WTC11 (cell line): ENCODE measurements at regions not wholly inside any gene's neighbourhood (a gene's known extent, or its start where the extent isn't known, plus 50 kb on each side); places are given as distances from the start of the nearest gene placed in this dataset.

Source experiments
- ATAC-seq: fragments of 200-7000 bp; cut with Tn5 transposase; 2 replicates; pipeline ENCODE4 v1.10.0; 2021; ENCODE audit warnings: mild to moderate bottlenecking, moderate library complexity
- CTCF ChIA-PET: fragments of 300-600 bp; sonication (Branson Sonifier 250); formaldehyde crosslinking; loops from one replicate; lab custom pipeline; 2021; ENCODE audit warnings: antibody characterized with exemption; lab: Charles Lee
- POLR2A ChIA-PET: fragments of 350-600 bp; sonication (Branson Sonifier 250); formaldehyde crosslinking; loops from one replicate; lab custom pipeline; 2021; ENCODE audit warnings: antibody characterized with exemption; lab: Charles Lee
- DNase-seq: peaks from one replicate; pipeline ENCODE4 v3.0.0; 2021; ENCODE audit warnings: low spot score
- H3K27ac Mint-ChIP-seq: 2 replicates; pipeline ENCODE4 v1.8.0; 2021; ENCODE audit warnings: mixed read lengths
- H3K27me3 Mint-ChIP-seq: 2 replicates; pipeline ENCODE4 v1.8.0; 2021; ENCODE audit warnings: low read depth, mild to moderate bottlenecking, moderate library complexity, mixed read lengths
- H3K36me3 Mint-ChIP-seq: 2 replicates; pipeline ENCODE4 v1.8.0; 2021; ENCODE audit warnings: mixed read lengths
- H3K4me1 Mint-ChIP-seq: 2 replicates; pipeline ENCODE4 v1.8.0; 2022; ENCODE audit warnings: mixed read lengths
- H3K4me3 Mint-ChIP-seq: 2 replicates; pipeline ENCODE4 v1.8.0; 2021; ENCODE audit warnings: mild to moderate bottlenecking, moderate library complexity, mixed read lengths
- H3K9me3 Mint-ChIP-seq: 2 replicates; pipeline ENCODE4 v1.8.0; 2021; ENCODE audit warnings: mixed read lengths
- ATF6 ChIP-seq: sonication (generic); formaldehyde crosslinking; IDR thresholded peaks from 2 replicates; pipeline ENCODE4 v1.8.1; 2023; ENCODE audit warnings: mild to moderate bottlenecking, missing genetic modification reagents
- CBFB ChIP-seq: sonication (generic); formaldehyde crosslinking; IDR thresholded peaks from 2 replicates; pipeline ENCODE4 v1.8.1; 2022; ENCODE audit warnings: mild to moderate bottlenecking, low read depth, missing genetic modification reagents
- CREB1 ChIP-seq: sonication (generic); formaldehyde crosslinking; IDR thresholded peaks from 2 replicates; pipeline ENCODE4 v1.8.0; 2023; ENCODE audit warnings: mild to moderate bottlenecking, missing genetic modification reagents
- FOXJ3 ChIP-seq: sonication (generic); formaldehyde crosslinking; IDR thresholded peaks from 2 replicates; pipeline ENCODE4 v1.9.0; 2021; ENCODE audit warnings: missing genetic modification reagents, mild to moderate bottlenecking, borderline replicate concordance
- FOXP1 ChIP-seq: sonication (generic); formaldehyde crosslinking; IDR thresholded peaks from 2 replicates; pipeline ENCODE4 v1.8.0; 2022; ENCODE audit warnings: missing genetic modification reagents, mild to moderate bottlenecking, moderate library complexity, borderline replicate concordance
- FOXP4 ChIP-seq: sonication (generic); formaldehyde crosslinking; IDR thresholded peaks from 2 replicates; pipeline ENCODE4 v1.8.0; 2022; ENCODE audit warnings: mild to moderate bottlenecking, missing genetic modification reagents
- GABPB1 ChIP-seq: sonication (generic); formaldehyde crosslinking; IDR thresholded peaks from 2 replicates; pipeline ENCODE4 v1.8.1; 2023; ENCODE audit warnings: mild to moderate bottlenecking, missing genetic modification reagents
- GRHL2 ChIP-seq: fragments of 250-450 bp; sonication (Bioruptor Pico); IDR thresholded peaks from 2 replicates; pipeline ENCODE4 v1.8.0; 2022; ENCODE audit warnings: mild to moderate bottlenecking, moderate library complexity; ENCODE audit not compliant: insufficient replicate concordance, severe bottlenecking
- GTF2I ChIP-seq: fragments of 250-450 bp; sonication (Bioruptor Pico); conservative IDR thresholded peaks from 2 replicates; pipeline ENCODE4 v1.4.0; 2021; ENCODE audit warnings: mild to moderate bottlenecking
- OVOL2 ChIP-seq: fragments of 250-450 bp; sonication (Bioruptor Pico); IDR thresholded peaks from 2 replicates; pipeline ENCODE4 v1.9.0; 2021; ENCODE audit warnings: mild to moderate bottlenecking, borderline replicate concordance
- PREB ChIP-seq: sonication (generic); formaldehyde crosslinking; IDR thresholded peaks from 2 replicates; pipeline ENCODE4 v1.8.1; 2022; ENCODE audit warnings: mild to moderate bottlenecking, missing genetic modification reagents, moderate library complexity, borderline replicate concordance
- RELA ChIP-seq: sonication (generic); formaldehyde crosslinking; IDR thresholded peaks from 2 replicates; pipeline ENCODE4 v1.8.1; 2022; ENCODE audit warnings: missing genetic modification reagents, mild to moderate bottlenecking, borderline replicate concordance
- RORB ChIP-seq: fragments of 250-450 bp; sonication (Bioruptor Pico); IDR thresholded peaks from 2 replicates; pipeline ENCODE4 v1.9.0; 2021; ENCODE audit warnings: mild to moderate bottlenecking
- SMAD4 ChIP-seq: sonication (generic); formaldehyde crosslinking; IDR thresholded peaks from 2 replicates; pipeline ENCODE4 v1.8.0; 2022; ENCODE audit warnings: mild to moderate bottlenecking, missing genetic modification reagents
- SOX15 ChIP-seq: fragments of 250-450 bp; sonication (Bioruptor Pico); IDR thresholded peaks from 2 replicates; pipeline ENCODE4 v1.9.0; 2021; ENCODE audit warnings: mild to moderate bottlenecking
- SP1 ChIP-seq: sonication (generic); formaldehyde crosslinking; conservative IDR thresholded peaks from 2 replicates; pipeline ENCODE4 v1.8.1; 2022; ENCODE audit warnings: missing genetic modification reagents
- TEAD1 ChIP-seq: sonication (generic); formaldehyde crosslinking; IDR thresholded peaks from 2 replicates; pipeline ENCODE4 v1.8.0; 2022; ENCODE audit warnings: mild to moderate bottlenecking, missing genetic modification reagents
- ZBTB21 ChIP-seq: sonication (generic); formaldehyde crosslinking; IDR thresholded peaks from 2 replicates; pipeline ENCODE4 v1.8.1; 2023; ENCODE audit warnings: mild to moderate bottlenecking, missing genetic modification reagents, borderline replicate concordance
- ZNF263 ChIP-seq: sonication (generic); formaldehyde crosslinking; IDR thresholded peaks from 2 replicates; pipeline ENCODE4 v1.8.1; 2022; ENCODE audit warnings: low read depth, mild to moderate bottlenecking, moderate library complexity, missing genetic modification reagents
- ZNF512 ChIP-seq: sonication (generic); formaldehyde crosslinking; IDR thresholded peaks from 2 replicates; pipeline ENCODE4 v1.8.1; 2022; ENCODE audit warnings: missing genetic modification reagents, borderline replicate concordance

- TF ChIP-seq FOXJ3 (CRISPR knock-in tag): no peak
- TF ChIP-seq, all 79 proteins: peak for 0
Observed at GRCh38 chr3:72055436-72055835, 270.5 kb upstream of the PROK2 start (continued).

GRCh38 chr3:72054976-72055375 is 270.0 kb upstream of the PROK2 start:
- ChIA-PET CTCF (no interaction called here), POLR2A (no interaction called here)
- TF ChIP-seq SP1 (CRISPR knock-in tag): no peak
- no peak for TF ChIP-seq CBFB (CRISPR knock-in tag)
- TF ChIP-seq GABPB1 (CRISPR knock-in tag): peak; percentile 62; the same call in 1 of the 2 replicates
- H3K4me3 Mint-ChIP-seq: no peak overlapping the region
- H3K9me3 Mint-ChIP-seq: no peaks in the 10 kb centered on the region
- H3K27me3 Mint-ChIP-seq: peaks cover 7% of the 10 kb centered on the region; the same call in 1 of the 2 replicates
- H3K27ac Mint-ChIP-seq: no peak overlapping the region
- H3K4me1 Mint-ChIP-seq: peaks cover 3% of the 10 kb centered on the region
- DNase-seq: no peak
- H3K36me3 Mint-ChIP-seq: no peaks in the 10 kb centered on the region
- no peak for ATAC-seq

GRCh38 chr3:72052841-72053409 is 268.0 kb upstream of the PROK2 start:
- no peaks in the 10 kb centered on the region for H3K36me3 Mint-ChIP-seq
- H3K27ac Mint-ChIP-seq: no peak overlapping the region
- no peak for TF ChIP-seq PREB (CRISPR knock-in tag)
- H3K27me3 Mint-ChIP-seq: peaks cover 8% of the 10 kb centered on the region; the same call in 1 of the 2 replicates
- no peak overlapping the region for H3K4me3 Mint-ChIP-seq
- ChIA-PET CTCF (interaction anchor here (1.2 kb wide), 1 partner anchor 177 kb away, joined by 3 read pairs; no protein-coding TSS in a partner anchor), POLR2A (no interaction called here)
- no peak for ATAC-seq
- peaks cover 7% of the 10 kb centered on the region for H3K4me1 Mint-ChIP-seq
- DNase-seq: no peak
- H3K9me3 Mint-ChIP-seq: no peaks in the 10 kb centered on the region

- CTCF ChIA-PET: interaction anchor here (1.4 kb wide), 1 partner anchor 175 kb away, joined by 4 read pairs; no protein-coding TSS in a partner anchor
- Mint-ChIP-seq H3K27ac (no peak overlapping the region), H3K4me3 (no peak overlapping the region), H3K4me1 (peaks cover 7% of the 10 kb centered on the region), H3K36me3 (no peaks in the 10 kb centered on the region), H3K9me3 (no peaks in the 10 kb centered on the region), H3K27me3 (peaks cover 8% of the 10 kb centered on the region; the same call in 1 of the 2 replicates)
- ATAC-seq (no peak), DNase-seq (no peak)
- POLR2A ChIA-PET: no interaction called here
- TF ChIP-seq FOXP4 (CRISPR knock-in tag): no peak
- TF ChIP-seq GRHL2 (CRISPR knock-in tag): no peak
- no peak for TF ChIP-seq SMAD4 (CRISPR knock-in tag)
- no peak for TF ChIP-seq SOX15 (CRISPR knock-in tag)
Observed at GRCh38 chr3:72050771-72051170, 265.8 kb upstream of the PROK2 start.

GRCh38 chr3:72050048-72050632 is 265.2 kb upstream of the PROK2 start:
- H3K36me3 Mint-ChIP-seq: no peaks in the 10 kb centered on the region
- ATAC-seq (no peak), DNase-seq (no peak)
- H3K27me3 Mint-ChIP-seq: peaks cover 8% of the 10 kb centered on the region; the same call in 1 of the 2 replicates
- peaks cover 7% of the 10 kb centered on the region for H3K4me1 Mint-ChIP-seq
- no peak overlapping the region for H3K4me3 Mint-ChIP-seq
- no peak for TF ChIP-seq SOX15 (CRISPR knock-in tag)
- TF ChIP-seq ZBTB21 (CRISPR knock-in tag): no peak
- no peak for TF ChIP-seq SP1 (CRISPR knock-in tag)
- TF ChIP-seq ATF6 (CRISPR knock-in tag): no peak
- no peak for TF ChIP-seq RELA (CRISPR knock-in tag)
- no peak for TF ChIP-seq GTF2I (CRISPR knock-in tag)
- no peak for TF ChIP-seq ZNF263 (CRISPR knock-in tag)
- no peak for TF ChIP-seq RORB (CRISPR knock-in tag)
- TF ChIP-seq FOXP1 (CRISPR knock-in tag): no peak
- no peak for TF ChIP-seq OVOL2 (CRISPR knock-in tag)
- no peak for TF ChIP-seq CREB1 (CRISPR knock-in tag)
- no peak for TF ChIP-seq TEAD1 (CRISPR knock-in tag)
- TF ChIP-seq ZNF512 (CRISPR knock-in tag): no peak
- no peaks in the 10 kb centered on the region for H3K9me3 Mint-ChIP-seq
- CTCF ChIA-PET: interaction anchor here (0.6 to 1.4 kb wide), 2 partner anchors 57 to 174 kb away, joined by 4 read pairs; no protein-coding TSS in a partner anchor
- POLR2A ChIA-PET: no interaction called here
- H3K27ac Mint-ChIP-seq: no peak overlapping the region
